PC-9 (cell line): ENCODE measurements at regions not wholly inside any gene's neighbourhood (a gene's known extent, or its start where the extent isn't known, plus 50 kb on each side); places are given as distances from the start of the nearest gene placed in this dataset.

Experiments
- BruUV-seq: library from RNA; stranded (reverse); fragments of 400-500 nt; replicated peaks from 2 replicates; lab custom pipeline; 2021; lab: Mats Ljungman, UMichigan
- CTCF ChIA-PET: fragments of 300-600 bp; sonication (Branson Sonifier 250); formaldehyde crosslinking; loops from one replicate; lab custom pipeline; 2022; ENCODE audit warnings: antibody characterized with exemption; lab: Charles Lee
- POLR2A ChIA-PET: fragments of 300-600 bp; sonication (Branson Sonifier 250); formaldehyde crosslinking; loops from one replicate; lab custom pipeline; 2022; ENCODE audit warnings: antibody characterized with exemption; ENCODE audit not compliant: unreplicated experiment; lab: Charles Lee
- DNase-seq, 2 experiments: peaks; one replicate each; pipeline versions ENCODE4 v3.0.0 to v3.0.0-alpha.2; 2015 to 2022; ENCODE audit warnings: mixed read lengths in 1 of 2
- H2AFZ ChIP-seq: fragments of 200-600 bp; sonication (generic); 2 replicates; pipeline ENCODE4 v1.8.1; 2017; ENCODE audit warnings: antibody characterized with exemption
- H3F3A ChIP-seq: fragments of 200-600 bp; sonication (generic); 2 replicates; pipeline ENCODE4 v1.8.1; 2017; ENCODE audit warnings: antibody characterized with exemption, mild to moderate bottlenecking, low read depth; ENCODE audit not compliant: insufficient read depth
- H3K27ac ChIP-seq: fragments of 200-600 bp; sonication (generic); 2 replicates; pipeline ENCODE4 v1.6.1; 2016; ENCODE audit warnings: mixed run types
- H3K27me3 ChIP-seq: fragments of 200-600 bp; sonication (generic); 2 replicates; pipeline ENCODE4 v1.6.1; 2016; ENCODE audit warnings: low read depth, mixed run types; ENCODE audit not compliant: insufficient read depth
- H3K36me3 ChIP-seq: fragments of 200-600 bp; sonication (generic); 2 replicates; pipeline ENCODE4 v1.6.1; 2016; ENCODE audit warnings: low read depth, mixed run types
- H3K4me1 ChIP-seq: fragments of 200-600 bp; sonication (generic); replicated peaks from 2 replicates; pipeline ENCODE4 v1.6.1; 2016; ENCODE audit warnings: mixed run types; ENCODE audit not compliant: insufficient read depth
- H3K4me2 ChIP-seq: fragments of 200-600 bp; sonication (generic); 2 replicates; pipeline ENCODE4 v1.6.1; 2017; ENCODE audit warnings: mixed run types
- H3K4me3 ChIP-seq: fragments of 200-600 bp; sonication (generic); 2 replicates; pipeline ENCODE4 v1.6.1; 2016; ENCODE audit warnings: mixed run types
- H3K79me2 ChIP-seq: fragments of 200-600 bp; sonication (generic); 2 replicates; pipeline ENCODE4 v1.6.1; 2017; ENCODE audit warnings: low read depth, mixed run types
- H3K9me2 ChIP-seq: fragments of 200-600 bp; sonication (generic); 2 replicates; pipeline ENCODE4 v1.8.1; 2017; ENCODE audit warnings: mild to moderate bottlenecking; ENCODE audit not compliant: insufficient read depth
- H3K9me3 ChIP-seq: fragments of 200-600 bp; sonication (generic); 2 replicates; pipeline ENCODE4 v1.8.1; 2016; ENCODE audit warnings: low read depth; ENCODE audit not compliant: insufficient read depth
- H4K20me1 ChIP-seq: fragments of 200-600 bp; sonication (generic); 2 replicates; pipeline ENCODE4 v1.8.1; 2017; ENCODE audit not compliant: insufficient read depth
- EZH2 ChIP-seq: fragments of 200-600 bp; sonication (generic); IDR thresholded peaks from 2 replicates; pipeline ENCODE4 v1.8.0; 2017; ENCODE audit warnings: antibody characterized with exemption, low read depth
- intact Hi-C: fragments of 100-400 bp; cut with micrococcal nuclease; formaldehyde crosslinking; loops from one replicate; pipeline ENCODE4 v1.10.0; 2022; ENCODE audit not compliant: unreplicated experiment
- TF ChIP-seq, protein P1 (sequence below): fragments of 200-600 bp; sonication (generic); conservative IDR thresholded peaks from 2 replicates; pipeline ENCODE4 v1.6.1; 2017; ENCODE audit warnings: mixed run types, antibody characterized with exemption, mild to moderate bottlenecking, moderate library complexity

DNA sequence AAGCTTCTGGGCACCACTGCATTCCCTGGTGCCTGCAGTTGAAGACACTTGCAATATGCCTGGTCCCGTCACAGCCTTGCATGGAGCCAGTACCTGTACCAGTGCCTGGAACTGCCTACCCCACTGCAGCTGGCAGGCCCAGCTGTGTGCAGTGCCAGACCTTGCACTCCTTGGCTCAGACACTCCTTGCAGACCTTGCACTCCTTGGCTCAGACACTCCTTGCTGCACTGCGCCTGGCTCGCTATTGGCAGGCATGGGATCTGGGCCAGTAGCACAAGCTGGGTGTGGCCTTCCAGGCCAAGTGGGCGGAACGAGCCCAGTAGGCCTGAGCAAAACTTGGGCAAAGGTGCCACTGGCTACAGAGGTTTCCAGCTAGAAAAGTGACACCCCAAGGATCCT, 1189.1 kb downstream of the GRIK2 start:
- no peaks in the 10 kb centered on the region for H3K36me3 ChIP-seq
- POLR2A ChIA-PET, result no interaction called here
- no peaks in the 10 kb centered on the region for H3K79me2 ChIP-seq
- intact Hi-C loops, result no loop called here
- H3K9me3 ChIP-seq, result no peaks in the 10 kb centered on the region
- DNase-seq, result no peak
- H3K9me2 ChIP-seq, result no peaks in the 10 kb centered on the region
- no peak overlapping the region for H3K4me2 ChIP-seq
- H3K27ac ChIP-seq, result no peak overlapping the region
- no peaks in the 10 kb centered on the region for H4K20me1 ChIP-seq
- no TSS peak for BruUV-seq
- no peak for TF ChIP-seq EZH2
- TF ChIP-seq, protein P1, sequence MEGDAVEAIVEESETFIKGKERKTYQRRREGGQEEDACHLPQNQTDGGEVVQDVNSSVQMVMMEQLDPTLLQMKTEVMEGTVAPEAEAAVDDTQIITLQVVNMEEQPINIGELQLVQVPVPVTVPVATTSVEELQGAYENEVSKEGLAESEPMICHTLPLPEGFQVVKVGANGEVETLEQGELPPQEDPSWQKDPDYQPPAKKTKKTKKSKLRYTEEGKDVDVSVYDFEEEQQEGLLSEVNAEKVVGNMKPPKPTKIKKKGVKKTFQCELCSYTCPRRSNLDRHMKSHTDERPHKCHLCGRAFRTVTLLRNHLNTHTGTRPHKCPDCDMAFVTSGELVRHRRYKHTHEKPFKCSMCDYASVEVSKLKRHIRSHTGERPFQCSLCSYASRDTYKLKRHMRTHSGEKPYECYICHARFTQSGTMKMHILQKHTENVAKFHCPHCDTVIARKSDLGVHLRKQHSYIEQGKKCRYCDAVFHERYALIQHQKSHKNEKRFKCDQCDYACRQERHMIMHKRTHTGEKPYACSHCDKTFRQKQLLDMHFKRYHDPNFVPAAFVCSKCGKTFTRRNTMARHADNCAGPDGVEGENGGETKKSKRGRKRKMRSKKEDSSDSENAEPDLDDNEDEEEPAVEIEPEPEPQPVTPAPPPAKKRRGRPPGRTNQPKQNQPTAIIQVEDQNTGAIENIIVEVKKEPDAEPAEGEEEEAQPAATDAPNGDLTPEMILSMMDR, result no peak
- CTCF ChIA-PET, result no interaction called here
- no peaks in the 10 kb centered on the region for H3K27me3 ChIP-seq
- no peak overlapping the region for H2AFZ ChIP-seq
- no peaks in the 10 kb centered on the region for H3K4me1 ChIP-seq
- no peak overlapping the region for H3K4me3 ChIP-seq
- H3F3A ChIP-seq, result no peaks in the 10 kb centered on the region

DNA sequence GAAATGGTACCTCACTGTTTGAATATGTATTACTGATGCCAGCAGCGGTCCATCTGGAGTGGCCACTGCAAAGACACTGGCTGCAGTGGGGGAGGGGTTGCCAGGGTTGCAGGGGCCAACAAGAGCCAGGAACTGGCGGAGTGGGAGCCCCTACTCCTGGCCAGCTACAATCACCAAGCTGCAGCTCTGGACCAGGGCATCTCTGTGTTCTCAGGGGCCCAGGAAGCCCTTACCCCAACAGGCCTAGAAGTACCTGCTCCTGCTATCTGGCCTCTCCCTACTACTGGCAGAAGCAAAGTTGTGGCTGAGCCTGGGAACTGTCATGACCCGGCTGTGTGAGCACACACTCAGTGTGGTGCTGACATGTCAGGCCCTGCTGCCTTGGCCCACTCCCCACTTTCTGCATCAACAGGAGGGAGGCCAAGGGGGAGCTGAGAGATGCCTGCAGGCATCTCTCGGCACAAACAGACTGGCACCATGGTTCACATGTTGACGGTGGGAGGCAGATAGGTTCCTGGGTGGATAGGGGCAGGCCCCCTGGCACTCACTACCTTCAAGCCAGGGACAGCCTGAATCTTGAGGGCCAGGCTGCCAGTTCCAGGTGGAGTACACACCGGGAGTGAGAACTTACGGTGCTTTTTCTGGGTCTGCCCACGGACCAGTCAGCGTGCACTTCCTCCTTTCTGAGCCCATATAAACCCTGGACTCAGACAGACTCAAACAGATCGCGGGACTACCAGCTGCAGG, 1188.0 kb downstream of the GRIK2 start:
- no peaks in the 10 kb centered on the region for H3K9me3 ChIP-seq
- TF ChIP-seq, protein P1, result no peak
- TF ChIP-seq EZH2, result no peak
- CTCF ChIA-PET, result no interaction called here
- POLR2A ChIA-PET, result no interaction called here
- no peaks in the 10 kb centered on the region for H3K79me2 ChIP-seq
- H3K4me3 ChIP-seq, result no peak overlapping the region
- BruUV-seq, result no TSS peak
- no peaks in the 10 kb centered on the region for H3K9me2 ChIP-seq
- no peaks in the 10 kb centered on the region for H3K27me3 ChIP-seq
- no peaks in the 10 kb centered on the region for H4K20me1 ChIP-seq
- DNase-seq, result no peak
- no peak overlapping the region for H3K27ac ChIP-seq
- H3K36me3 ChIP-seq, result no peaks in the 10 kb centered on the region
- intact Hi-C loops, result no loop called here
- H3F3A ChIP-seq, result no peaks in the 10 kb centered on the region
- H3K4me2 ChIP-seq, result no peak overlapping the region
- no peak overlapping the region; the same call in 1 of the 2 replicates for H2AFZ ChIP-seq
- H3K4me1 ChIP-seq, result no peaks in the 10 kb centered on the region

DNA sequence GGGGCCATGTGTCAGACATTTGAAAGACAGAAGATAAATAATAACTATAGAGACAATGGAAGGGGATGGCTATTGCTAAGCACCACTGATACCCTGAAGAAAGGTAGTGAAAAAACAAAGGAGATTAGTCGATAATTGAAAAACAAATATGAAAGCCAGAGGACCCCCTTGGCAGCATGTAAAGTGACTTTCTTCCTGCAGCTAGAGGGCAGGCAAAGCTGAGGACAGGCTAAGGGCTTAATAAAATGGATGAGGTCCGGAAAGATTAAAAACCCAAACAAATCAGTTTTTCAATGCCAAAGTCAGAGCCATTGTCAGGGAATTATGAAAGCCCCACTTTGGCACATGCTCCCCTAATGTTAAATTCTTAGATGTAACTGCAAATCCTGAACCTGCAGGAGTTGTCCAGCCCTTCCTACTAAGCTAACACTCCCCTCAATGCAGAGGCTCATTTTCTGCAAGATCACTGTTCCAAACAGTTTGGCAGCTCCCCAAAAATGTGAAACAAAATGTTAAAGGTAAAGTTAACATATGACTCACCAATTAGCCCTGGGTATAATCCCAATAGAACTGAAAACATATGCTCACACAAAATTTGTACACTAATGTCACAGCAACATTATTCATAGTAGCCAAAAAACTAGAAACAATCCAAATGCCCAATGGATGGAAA, 1177.9 kb downstream of the GRIK2 start:
- Histone ChIP-seq H3K36me3 (no peaks in the 10 kb centered on the region), H3K27ac (no peak overlapping the region), H3K4me2 (no peak overlapping the region), H3K79me2 (no peaks in the 10 kb centered on the region), H3K9me3 (0 out of 2 replicates have a peak, but pooled peaks cover 3% of the 10 kb centered on the region), H3K4me1 (no peaks in the 10 kb centered on the region), H3K27me3 (no peaks in the 10 kb centered on the region), H4K20me1 (no peaks in the 10 kb centered on the region), H3K9me2 (0 out of 2 replicates have a peak, but pooled peaks cover 5% of the 10 kb centered on the region), H3F3A (no peaks in the 10 kb centered on the region), H2AFZ (no peak overlapping the region), H3K4me3 (no peak overlapping the region)
- CTCF ChIA-PET, result no interaction called here
- POLR2A ChIA-PET, result no interaction called here
- TF ChIP-seq EZH2, result no peak
- TF ChIP-seq, protein P1, result no peak
- no TSS peak for BruUV-seq
- no peak for DNase-seq
- intact Hi-C loops, result no loop called here
